Heart left ventricle (tissue), 16 donors: ENCODE measurements at regions not wholly inside any gene's neighbourhood (a gene's known extent, or its start where the extent isn't known, plus 50 kb on each side); places are given as distances from the start of the nearest gene placed in this dataset.

Experiments
- ATAC-seq, 4 donors: fragments of 200-7000 bp; cut with Tn5 transposase; one replicate each; pipeline ENCODE4 v1.9.1; 2020 to 2022; ENCODE audit warnings: moderate library complexity in 4 of 4, mild to moderate bottlenecking in 3 of 4, moderate number of reproducible peaks in 1 of 4
- DNase-seq, 5 donors: peaks; one replicate each; pipeline ENCODE4 v3.0.0-alpha.2; 2020
- H3K27ac ChIP-seq, 12 donors: fragments of 200-600 bp; sonication (generic) in 4 of 12; one replicate each; pipeline versions ENCODE4 v1.5.0 to v1.8.0; 2016 to 2022; ENCODE audit warnings: mild to moderate bottlenecking in 2 of 12
- H3K27me3 ChIP-seq, 9 donors: fragments of 200-600 bp; sonication (generic) in 2 of 9; one replicate each; pipeline versions ENCODE4 v1.5.1 to v1.8.0; 2016 to 2022; ENCODE audit warnings: mild to moderate bottlenecking in 3 of 9
- H3K36me3 ChIP-seq, 9 donors: fragments of 200-600 bp; sonication (generic) in 2 of 9; one replicate each; pipeline versions ENCODE4 v1.5.0 to v1.8.0; 2018 to 2022; ENCODE audit warnings: mild to moderate bottlenecking in 2 of 9
- H3K4me1 ChIP-seq, 12 donors: fragments of 200-600 bp; sonication (generic) in 4 of 12; one replicate each; pipeline versions ENCODE4 v1.5.0 to v1.8.0; 2016 to 2022; ENCODE audit warnings: mild to moderate bottlenecking in 3 of 12
- H3K4me3 ChIP-seq, 12 donors: fragments of 200-600 bp; sonication (generic) in 4 of 12; one replicate each; pipeline versions ENCODE4 v1.5.0 to v1.8.0; 2017 to 2022; ENCODE audit warnings: mild to moderate bottlenecking in 9 of 12, moderate library complexity in 4 of 12
- H3K9me3 ChIP-seq, 12 donors: fragments of 200-600 bp; sonication (generic) in 4 of 12; one replicate each; pipeline versions ENCODE4 v1.5.0 to v1.8.0; 2016 to 2022; ENCODE audit warnings: mild to moderate bottlenecking in 1 of 12
- CTCF ChIP-seq, 12 donors: fragments of 200-600 bp; sonication (generic) in 4 of 12; IDR thresholded peaks; one replicate each; pipeline versions ENCODE4 v1.5.0 to v1.8.0; 2018 to 2022; ENCODE audit warnings: antibody characterized with exemption in 12 of 12, mild to moderate bottlenecking in 5 of 12
- POLR2A ChIP-seq, 2 donors: fragments of 450-650 bp; IDR thresholded peaks; one replicate each; pipeline ENCODE4 v1.6.1; 2017; ENCODE audit warnings: antibody characterized with exemption in 2 of 2, mild to moderate bottlenecking in 2 of 2, moderate library complexity in 2 of 2
- WGBS, 4 donors: extraction: QIAGEN DNeasy Blood & Tissue Kit in 2 of 4; methylation state at CpG; one replicate each; pipeline versions ENCODE4 v1.1.5 to v1.1.7; 2013 to 2018; 5-methylcytosine and 5-hydroxymethylcytosine counted together
- intact Hi-C, 10 donors: fragments of 100-400 bp; cut with DNase I; formaldehyde crosslinking; loops; one replicate each; pipeline versions ENCODE4 v1.11.1 to v1.14.2; 2022
- donor health status: ischemic (EF 13 %, LVEDD 7.1; RV severe dilation, severe dysfunction).
- donor health status: healthy with polysubstance abuse.
- donor health status: DM: no; HTN: yes; CAD: no.
- donor health status: DM: no; HTN: no; CAD: no.
- donor health status: ischemic (EF 25% LVEDD 6.9; RV normal size, moderate dysfunction).
- donor health status: ischemic (EF 25% LVEDD 5.7; RV mildly dilated, moderate dysfunction).
- donor health status: healthy.
- donor health status: DM: yes; HTN: yes; CAD: no.
- donor health status: ischemic (EF 35%, LVEDD 5.7; RV mildly dilated, moderate dysfunction).
- donor health status: nonischemic (EF 11% LVEDD 7.7; RV severe dilation, severe dysfunction).
- donor health status: DM: yes; HTN: yes; CAD: no.
- donor health status: PGD.
- donor health status: ischemic (EF 29% LVEDD 5.4; RV normal size, mild dysfunction).
- donor health status: nonischemic (EF 23%, LVEDD 6.1; RV moderate dilation, normal function).

DNA sequence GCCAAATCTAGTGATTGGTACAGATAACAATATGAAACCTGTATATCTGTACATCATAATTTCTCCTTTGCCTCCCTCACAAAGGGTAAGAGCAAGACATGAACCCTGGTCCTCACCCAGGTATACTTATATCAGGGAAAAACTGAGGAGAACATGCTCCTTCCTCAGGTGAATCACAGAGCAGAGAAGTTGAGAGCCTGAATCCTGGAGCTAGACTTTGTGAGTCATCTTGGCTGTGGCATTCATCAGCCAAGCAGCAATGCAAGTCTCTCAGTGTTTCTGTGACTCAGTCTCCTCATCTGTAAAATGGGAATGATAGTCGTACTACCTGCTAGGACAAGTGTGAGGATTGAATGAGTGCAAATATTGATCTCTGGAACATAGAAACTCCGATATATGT lies 165.7 kb upstream of the ADAMTS9 start:
- DNase-seq (no peak), ATAC-seq (no peak)
- no peak overlapping the region for H3K4me3 ChIP-seq
- no peaks in the 10 kb centered on the region for H3K9me3 ChIP-seq
- H3K27me3 ChIP-seq = no peaks in the 10 kb centered on the region
- no peaks in the 10 kb centered on the region for H3K4me1 ChIP-seq
- no peak for TF ChIP-seq POLR2A (IDR thresholded peaks at IDR 0.05)
- H3K27ac ChIP-seq = no peak overlapping the region
- intact Hi-C loops = no loop called here
- 94 to 98% (median 97%) methylated on average over 2 of the region's 2 CpGs for WGBS, 4 donors
- H3K36me3 ChIP-seq = no peaks in the 10 kb centered on the region

DNA sequence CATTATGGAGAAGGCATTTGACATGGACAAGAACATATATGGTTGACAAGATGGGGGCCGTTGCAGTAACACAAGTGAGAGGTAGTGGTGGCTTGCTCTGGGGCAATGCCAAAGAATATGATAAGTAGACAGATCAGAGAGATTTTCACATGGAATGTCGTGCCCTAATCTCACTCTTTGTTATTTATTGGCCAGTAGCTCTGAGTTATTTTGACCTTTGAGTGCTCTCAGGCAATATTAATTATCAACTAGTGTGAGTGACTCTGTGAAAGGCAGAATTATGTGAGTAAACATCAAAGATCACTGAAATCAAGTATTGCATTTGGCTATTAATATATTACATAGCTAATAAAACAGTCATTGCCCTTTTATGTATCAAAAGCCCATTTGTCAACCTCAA lies 164.9 kb upstream of the ADAMTS9 start:
- Histone ChIP-seq H3K27me3 (no peaks in the 10 kb centered on the region), H3K4me3 (no peak overlapping the region), H3K27ac (no peak overlapping the region), H3K9me3 (no peaks in the 10 kb centered on the region), H3K4me1 (no peaks in the 10 kb centered on the region), H3K36me3 (no peaks in the 10 kb centered on the region)
- intact Hi-C loops = no loop called here
- WGBS, 4 donors = 71 to 78% (median 77%) methylated on average over 2 of the region's 2 CpGs
- DNase-seq (no peak), ATAC-seq (no peak)
- TF ChIP-seq CTCF (IDR thresholded peaks at IDR 0.05) = no peak
- TF ChIP-seq POLR2A (IDR thresholded peaks at IDR 0.05) = no peak

GRCh38 chr3:64848822-64849221 lies 161.0 kb upstream of the ADAMTS9 start:
- DNase-seq = no peak
- no peaks in the 10 kb centered on the region for H3K27me3 ChIP-seq
- no peaks in the 10 kb centered on the region for H3K9me3 ChIP-seq
- intact Hi-C loops = no loop called here
- peak in 1 of 4 donors; percentile 52 for ATAC-seq
- no peak overlapping the region for H3K27ac ChIP-seq
- TF ChIP-seq POLR2A (IDR thresholded peaks at IDR 0.05) = no peak
- no peak for TF ChIP-seq CTCF (IDR thresholded peaks at IDR 0.05)
- no peak overlapping the region for H3K4me3 ChIP-seq
- no peaks in the 10 kb centered on the region for H3K36me3 ChIP-seq
- no peaks in the 10 kb centered on the region for H3K4me1 ChIP-seq
- 60 to 66% (median 63%) methylated on average over 4 of the region's 4 CpGs for WGBS, 4 donors

DNA sequence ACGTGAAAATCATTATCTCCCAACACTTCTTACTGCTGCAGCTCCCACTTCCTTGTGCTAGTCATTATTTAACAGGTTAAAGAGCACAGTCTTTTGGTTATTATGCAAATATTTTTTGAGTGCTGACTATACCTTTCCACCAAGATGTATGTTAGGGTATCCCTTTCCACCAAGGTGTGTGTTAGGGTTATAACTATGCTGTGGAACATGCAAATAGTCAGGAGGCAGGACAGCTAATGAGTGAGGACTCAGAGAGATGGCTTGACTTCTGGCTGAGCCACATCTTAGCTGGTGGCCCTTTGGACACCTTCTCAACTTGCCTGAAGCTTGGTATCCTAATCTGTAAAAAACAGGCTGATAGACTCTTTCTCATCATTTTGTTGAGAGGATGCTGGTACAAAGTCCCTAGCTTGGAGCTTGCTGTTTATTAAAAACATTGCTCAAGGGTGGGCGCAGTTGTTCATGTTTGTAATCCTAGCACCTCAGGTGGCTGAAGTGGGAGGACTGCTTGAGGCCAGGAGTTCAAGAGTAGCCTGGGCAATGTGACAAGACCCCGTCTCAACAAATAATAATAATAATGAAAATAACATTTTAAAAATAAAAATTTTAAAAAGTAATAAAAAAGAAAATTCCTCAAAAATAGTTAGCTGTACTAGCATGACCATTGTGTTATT lies 160.5 kb upstream of the ADAMTS9 start:
- no peak for DNase-seq
- intact Hi-C loops = no loop called here
- ATAC-seq = no peak
- H3K27ac ChIP-seq = no peak overlapping the region
- H3K27me3 ChIP-seq = no peaks in the 10 kb centered on the region
- no peak overlapping the region for H3K4me3 ChIP-seq
- WGBS, 4 donors = 89 to 92% (median 91%) methylated on average over 3 of the region's 3 CpGs
- H3K9me3 ChIP-seq = no peaks in the 10 kb centered on the region
- H3K4me1 ChIP-seq = no peaks in the 10 kb centered on the region
- no peaks in the 10 kb centered on the region for H3K36me3 ChIP-seq
- TF ChIP-seq CTCF (IDR thresholded peaks at IDR 0.05) = no peak
- TF ChIP-seq POLR2A (IDR thresholded peaks at IDR 0.05) = no peak

DNA sequence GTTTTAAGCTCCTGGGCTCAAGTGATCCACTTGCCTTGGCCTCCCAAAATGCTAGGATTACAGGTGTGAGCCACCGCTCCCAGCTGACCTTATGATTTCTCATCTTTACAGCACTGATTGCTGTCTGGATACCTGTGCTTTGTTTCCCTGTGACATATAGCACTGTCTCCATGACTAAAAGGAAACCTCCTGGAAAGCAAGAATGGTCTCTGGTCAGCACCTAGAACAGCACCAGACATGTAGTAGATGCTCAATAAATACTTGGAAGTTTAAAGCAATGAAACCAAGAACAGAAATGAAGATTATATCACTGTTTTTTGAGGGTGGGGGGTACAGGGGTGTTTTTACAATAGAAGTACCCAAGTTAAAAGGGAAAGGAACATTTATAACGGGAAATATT lies 156.8 kb upstream of the ADAMTS9 start:
- H3K4me1 ChIP-seq = no peaks in the 10 kb centered on the region
- no peaks in the 10 kb centered on the region for H3K9me3 ChIP-seq
- intact Hi-C loops = no loop called here
- H3K36me3 ChIP-seq = no peaks in the 10 kb centered on the region
- H3K4me3 ChIP-seq = no peak overlapping the region
- ATAC-seq (no peak), DNase-seq (no peak)
- no peak overlapping the region for H3K27ac ChIP-seq
- no peaks in the 10 kb centered on the region for H3K27me3 ChIP-seq
- TF ChIP-seq CTCF (IDR thresholded peaks at IDR 0.05) (no peak), POLR2A (IDR thresholded peaks at IDR 0.05) (no peak)
- WGBS, 4 donors = 96 to 100% (median 98%) methylated on average over 2 of the region's 2 CpGs
